ENCODE measurements at regions not wholly inside any gene's neighbourhood (a gene's known extent, or its start where the extent isn't known, plus 50 kb on each side); places are given as distances from the start of the nearest gene placed in this dataset.
A peak's percentile ranks its signal among the peaks of the same experiment; 100 is the strongest.
"Not testable (repeated sequence)": the region's sequence is repeated elsewhere in the genome, so short reads cannot be mapped to it uniquely, and the experiment has no call there.

GRCh38 chr1:242900558-242900957, 354.5 kb downstream of the CEP170 start:
- not testable (repeated sequence) for DNase-seq

GRCh38 chr1:242890192-242890741, 364.8 kb downstream of the CEP170 start:
- DNase-seq: no peak

- DNase-seq: no peak
Observed at GRCh38 chr1:242886137-242886536, 361.6 kb upstream of the PLD5 start.

- not testable (repeated sequence) for DNase-seq
Observed at GRCh38 chr1:242880022-242880421, 355.5 kb upstream of the PLD5 start.

- DNase-seq: no peak
Observed at GRCh38 chr1:242877743-242878142, 353.2 kb upstream of the PLD5 start.

GRCh38 chr1:242877229-242877628, 352.7 kb upstream of the PLD5 start:
- DNase-seq: no peak

- DNase-seq: no peak
Observed at GRCh38 chr1:242876030-242876429, 351.5 kb upstream of the PLD5 start.

- no peak for DNase-seq
Observed at GRCh38 chr1:242873661-242874060, 349.2 kb upstream of the PLD5 start.

- no peak for DNase-seq
Observed at GRCh38 chr1:242872521-242872920, 348.0 kb upstream of the PLD5 start.

- no peak for DNase-seq
Observed at GRCh38 chr1:242871471-242872030, 347.1 kb upstream of the PLD5 start.

- no peak for DNase-seq
Observed at GRCh38 chr1:242870966-242871365, 346.5 kb upstream of the PLD5 start.

- no peak for DNase-seq
Observed at GRCh38 chr1:242856289-242856688, 331.8 kb upstream of the PLD5 start.

GRCh38 chr1:242854466-242854865, 330.0 kb upstream of the PLD5 start:
- no peak for DNase-seq

GRCh38 chr1:242847390-242847993, 323.0 kb upstream of the PLD5 start:
- peak in 2 of 3 donors; percentile 7 to 18 for DNase-seq

GRCh38 chr1:242842094-242842493, 317.6 kb upstream of the PLD5 start:
- no peak for DNase-seq

- DNase-seq: no peak
Observed at GRCh38 chr1:242839101-242839500, 314.6 kb upstream of the PLD5 start.

- DNase-seq: no peak
Observed at GRCh38 chr1:242836423-242836822, 311.9 kb upstream of the PLD5 start.

GRCh38 chr1:242828828-242829227, 304.3 kb upstream of the PLD5 start:
- no peak for DNase-seq

- DNase-seq: no peak
Observed at GRCh38 chr1:242828199-242828598, 303.7 kb upstream of the PLD5 start.

- DNase-seq: no peak
Observed at GRCh38 chr1:242827538-242827937, 303.0 kb upstream of the PLD5 start.

GRCh38 chr1:242826701-242827336, 302.3 kb upstream of the PLD5 start:
- no peak for DNase-seq

GRCh38 chr1:242824435-242824834, 299.9 kb upstream of the PLD5 start:
- DNase-seq: no peak

GRCh38 chr1:242813490-242814091, 289.1 kb upstream of the PLD5 start:
- no peak for DNase-seq
